SU-DHL-6 (cell line): ENCODE measurements at regions not wholly inside any gene's neighbourhood (a gene's known extent, or its start where the extent isn't known, plus 50 kb on each side); places are given as distances from the start of the nearest gene placed in this dataset.

ENCODE experiments used
- H2AFZ ChIP-seq: fragments of 200-600 bp; sonication (generic); 2 replicates; pipeline ENCODE4 v1.6.1; 2014; ENCODE audit warnings: low read depth, mild to moderate bottlenecking, moderate library complexity, mixed read lengths, antibody characterized with exemption, low read length; ENCODE audit not compliant: severe bottlenecking
- H3F3A ChIP-seq: fragments of 200-600 bp; shearing (Covaris generic); 2 replicates; pipeline ENCODE4 v1.6.0; 2016; ENCODE audit warnings: antibody characterized with exemption, mild to moderate bottlenecking; ENCODE audit not compliant: insufficient read depth
- H3K27ac ChIP-seq: fragments of 200-600 bp; sonication (generic); 2 replicates; pipeline ENCODE4 v1.5.1; 2016; ENCODE audit warnings: low read depth, mild to moderate bottlenecking, low read length, moderate library complexity, mixed read lengths
- H3K27me3 ChIP-seq: fragments of 200-600 bp; sonication (generic), shearing (Covaris generic); 2 replicates; pipeline ENCODE4 v1.6.0; 2014; ENCODE audit warnings: mild to moderate bottlenecking, low read length
- H3K36me3 ChIP-seq: fragments of 200-600 bp; sonication (generic); 2 replicates; pipeline ENCODE4 v1.6.1; 2014; ENCODE audit warnings: mild to moderate bottlenecking, low read length, mixed read lengths
- H3K4me2 ChIP-seq: fragments of 300-600, 200-600 bp; shearing (Covaris generic), sonication (generic); 2 replicates; pipeline ENCODE4 v1.6.0; 2014; ENCODE audit warnings: low read length, low read depth, mild to moderate bottlenecking; ENCODE audit not compliant: poor library complexity, severe bottlenecking
- H3K4me3 ChIP-seq: fragments of 200-600 bp; sonication (generic); 2 replicates; pipeline ENCODE4 v1.5.1; 2014; ENCODE audit warnings: antibody characterized with exemption, low read length, mild to moderate bottlenecking, mixed read lengths; ENCODE audit not compliant: insufficient read depth, poor library complexity, severe bottlenecking
- H3K79me2 ChIP-seq: fragments of 200-600 bp; sonication (generic); 2 replicates; pipeline ENCODE4 v1.6.1; 2014; ENCODE audit warnings: mild to moderate bottlenecking, low read length, moderate library complexity; ENCODE audit not compliant: insufficient read depth
- H3K9ac ChIP-seq: fragments of 200-600 bp; sonication (generic); 2 replicates; pipeline ENCODE4 v1.7.0; 2014; ENCODE audit warnings: mild to moderate bottlenecking, low read length
- H3K9me2 ChIP-seq: fragments of 200-600 bp; sonication (generic); replicated peaks from 2 replicates; pipeline ENCODE4 v1.6.1; 2014; ENCODE audit warnings: low read length; ENCODE audit not compliant: insufficient read depth
- H3K9me3 ChIP-seq: fragments of 200-600 bp; sonication (generic); 2 replicates; pipeline ENCODE4 v1.6.1; 2014; ENCODE audit warnings: low read length, mixed read lengths; ENCODE audit not compliant: insufficient read depth
- H4K20me1 ChIP-seq: fragments of 200-600 bp; sonication (generic); 2 replicates; pipeline ENCODE4 v1.6.1; 2014; ENCODE audit warnings: low read depth, mild to moderate bottlenecking, antibody characterized with exemption, low read length, moderate library complexity, mixed read lengths
- EZH2phosphoT487 ChIP-seq: fragments of 200-600 bp; sonication (generic), shearing (Covaris generic); conservative IDR thresholded peaks from 2 replicates; pipeline ENCODE4 v1.6.1; 2018; ENCODE audit warnings: mild to moderate bottlenecking, antibody characterized with exemption, low read length, moderate library complexity, mixed read lengths
- TF ChIP-seq, protein P1 (sequence below): fragments of 200-600 bp; sonication (generic); IDR thresholded peaks from one replicate; pipeline ENCODE4 v1.5.1; 2017; ENCODE audit warnings: antibody characterized with exemption, mild to moderate bottlenecking, low read length, moderate library complexity; ENCODE audit not compliant: insufficient read depth, poor library complexity, severe bottlenecking

DNA sequence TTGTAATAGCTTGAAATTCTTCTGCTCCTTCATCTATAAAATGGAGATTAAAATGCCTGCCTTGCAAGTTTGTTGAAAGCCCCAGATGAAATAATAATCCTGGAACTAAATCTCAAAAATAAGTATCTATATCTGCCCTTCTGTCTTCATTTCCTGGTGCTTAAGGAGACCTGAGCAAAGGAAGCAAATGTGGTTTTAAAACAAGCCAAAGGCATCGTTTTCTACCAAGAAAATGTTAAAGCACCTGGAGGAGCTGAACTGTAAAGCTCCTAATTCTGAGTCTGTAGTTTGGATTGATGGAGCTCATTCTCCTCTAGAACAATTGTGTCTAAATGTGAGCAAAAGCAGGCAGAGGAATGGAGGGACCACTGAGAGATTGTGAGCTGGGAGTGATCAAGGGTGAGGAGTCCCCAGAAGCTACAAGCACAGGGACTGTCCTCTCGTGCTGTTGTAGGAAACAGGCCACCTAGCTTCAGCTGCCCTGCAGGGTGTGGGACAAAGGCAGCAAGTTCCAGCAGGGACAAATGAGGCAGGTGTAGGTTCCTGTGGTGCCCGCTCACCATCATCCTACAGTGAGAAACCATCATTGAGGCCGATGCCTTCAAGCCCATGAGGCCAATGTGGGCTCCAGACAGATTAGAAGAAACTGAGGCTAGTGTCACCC, 420.7 kb upstream of the TRIB2 start:
- no peaks in the 10 kb centered on the region for H3K9me2 ChIP-seq
- H3K9ac ChIP-seq, result no peak overlapping the region
- no peak overlapping the region for H3K4me2 ChIP-seq
- H3K4me3 ChIP-seq, result no peak overlapping the region
- TF ChIP-seq EZH2phosphoT487, result no peak
- TF ChIP-seq, protein P1, sequence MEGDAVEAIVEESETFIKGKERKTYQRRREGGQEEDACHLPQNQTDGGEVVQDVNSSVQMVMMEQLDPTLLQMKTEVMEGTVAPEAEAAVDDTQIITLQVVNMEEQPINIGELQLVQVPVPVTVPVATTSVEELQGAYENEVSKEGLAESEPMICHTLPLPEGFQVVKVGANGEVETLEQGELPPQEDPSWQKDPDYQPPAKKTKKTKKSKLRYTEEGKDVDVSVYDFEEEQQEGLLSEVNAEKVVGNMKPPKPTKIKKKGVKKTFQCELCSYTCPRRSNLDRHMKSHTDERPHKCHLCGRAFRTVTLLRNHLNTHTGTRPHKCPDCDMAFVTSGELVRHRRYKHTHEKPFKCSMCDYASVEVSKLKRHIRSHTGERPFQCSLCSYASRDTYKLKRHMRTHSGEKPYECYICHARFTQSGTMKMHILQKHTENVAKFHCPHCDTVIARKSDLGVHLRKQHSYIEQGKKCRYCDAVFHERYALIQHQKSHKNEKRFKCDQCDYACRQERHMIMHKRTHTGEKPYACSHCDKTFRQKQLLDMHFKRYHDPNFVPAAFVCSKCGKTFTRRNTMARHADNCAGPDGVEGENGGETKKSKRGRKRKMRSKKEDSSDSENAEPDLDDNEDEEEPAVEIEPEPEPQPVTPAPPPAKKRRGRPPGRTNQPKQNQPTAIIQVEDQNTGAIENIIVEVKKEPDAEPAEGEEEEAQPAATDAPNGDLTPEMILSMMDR, result no peak
- H4K20me1 ChIP-seq, result no peaks in the 10 kb centered on the region
- no peak overlapping the region for H2AFZ ChIP-seq
- H3K79me2 ChIP-seq, result no peaks in the 10 kb centered on the region
- H3K27me3 ChIP-seq, result no peaks in the 10 kb centered on the region
- no peak overlapping the region for H3K27ac ChIP-seq
- H3F3A ChIP-seq, result no peaks in the 10 kb centered on the region
- H3K9me3 ChIP-seq, result no peaks in the 10 kb centered on the region; the same call in 1 of the 2 replicates
- H3K36me3 ChIP-seq, result no peaks in the 10 kb centered on the region

DNA sequence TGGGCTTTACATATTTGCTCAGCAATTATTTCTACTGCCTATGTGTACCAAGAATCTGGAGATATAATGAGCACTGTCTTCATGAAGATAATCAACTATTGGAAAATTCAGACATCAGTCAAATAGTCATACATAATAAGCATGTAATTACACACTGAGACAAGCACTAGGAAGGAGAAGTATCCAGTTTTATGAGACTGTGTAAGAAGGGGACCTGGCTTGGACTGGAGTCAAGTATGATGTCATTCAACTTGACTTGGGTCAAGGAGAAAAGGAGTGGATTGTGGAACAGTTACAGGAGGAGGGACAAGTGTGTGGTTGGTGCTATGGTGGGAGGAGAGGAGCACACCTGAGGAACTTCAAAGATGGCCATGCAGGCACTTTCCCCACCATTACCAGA, 419.8 kb upstream of the TRIB2 start:
- no peak overlapping the region for H2AFZ ChIP-seq
- no peaks in the 10 kb centered on the region for H3K79me2 ChIP-seq
- H3K27me3 ChIP-seq, result no peaks in the 10 kb centered on the region
- H3K36me3 ChIP-seq, result no peaks in the 10 kb centered on the region
- no peak overlapping the region for H3K4me2 ChIP-seq
- H3K9me3 ChIP-seq, result no peaks in the 10 kb centered on the region; the same call in 1 of the 2 replicates
- H3K9me2 ChIP-seq, result no peaks in the 10 kb centered on the region
- H3K27ac ChIP-seq, result no peak overlapping the region
- TF ChIP-seq, protein P1, result no peak
- TF ChIP-seq EZH2phosphoT487, result no peak
- no peaks in the 10 kb centered on the region for H4K20me1 ChIP-seq
- no peaks in the 10 kb centered on the region for H3F3A ChIP-seq
- no peak overlapping the region for H3K4me3 ChIP-seq
- H3K9ac ChIP-seq, result no peak overlapping the region

DNA sequence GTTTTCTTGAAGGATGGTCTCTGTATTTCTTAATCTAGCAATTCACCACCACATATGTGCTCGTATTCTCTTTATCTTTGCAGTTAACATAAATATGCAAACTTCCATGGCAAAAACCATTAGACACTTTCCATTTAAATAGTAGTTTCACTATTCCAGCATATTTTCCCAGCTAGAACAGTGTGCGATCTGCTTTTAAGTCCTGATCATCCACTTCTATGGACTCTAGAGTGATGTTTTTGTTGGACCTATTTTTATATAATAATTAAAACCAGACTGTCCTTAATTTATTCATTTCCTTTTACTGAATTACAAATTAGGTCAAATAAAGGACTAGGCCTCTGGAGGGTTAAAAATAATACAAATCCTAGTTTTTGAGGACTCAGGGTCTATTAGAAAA, 418.4 kb upstream of the TRIB2 start:
- no peak overlapping the region for H2AFZ ChIP-seq
- TF ChIP-seq, protein P1, result no peak
- no peak for TF ChIP-seq EZH2phosphoT487
- H3K27me3 ChIP-seq, result no peaks in the 10 kb centered on the region
- no peaks in the 10 kb centered on the region for H3K36me3 ChIP-seq
- H3K4me2 ChIP-seq, result no peak overlapping the region
- H4K20me1 ChIP-seq, result no peaks in the 10 kb centered on the region
- H3K9me2 ChIP-seq, result no peaks in the 10 kb centered on the region
- no peaks in the 10 kb centered on the region; the same call in 1 of the 2 replicates for H3K9me3 ChIP-seq
- H3K79me2 ChIP-seq, result no peaks in the 10 kb centered on the region
- H3K9ac ChIP-seq, result no peak overlapping the region
- no peak overlapping the region for H3K4me3 ChIP-seq
- H3F3A ChIP-seq, result no peaks in the 10 kb centered on the region
- no peak overlapping the region for H3K27ac ChIP-seq
